ENCODE measurements at regions not wholly inside any gene's neighbourhood (a gene's known extent, or its start where the extent isn't known, plus 50 kb on each side); places are given as distances from the start of the nearest gene placed in this dataset.

GRCh38 chr12:89949457-89950195, 241.0 kb upstream of the ATP2B1 start:
- Histone ChIP-seq H3K36me3 (ENCODE audit: control insufficient read depth in 4 of 4, insufficient read depth in 4 of 4, low read length in 4 of 4) (no peaks in the 10 kb centered on the region), H3K27me3 (ENCODE audit: control insufficient read depth in 3 of 3, insufficient read depth in 3 of 3, low read length in 2 of 3) (no peaks in the 10 kb centered on the region), H3K9me3 (ENCODE audit: control insufficient read depth in 4 of 4, insufficient read depth in 3 of 4, low read length in 3 of 4) (no peaks in the 10 kb centered on the region), H3K9ac (ENCODE audit: insufficient read depth in 1 of 2, low read length in 2 of 2) (no peak overlapping the region), H3K4me1 (ENCODE audit: control insufficient read depth in 5 of 5, insufficient read depth in 5 of 5, low read length in 5 of 5) (peaks cover 0 to 45% (median 10%) of the 10 kb centered on the region in 5 donors), H3K27ac (ENCODE audit: low read depth in 1 of 2, low read length in 1 of 2) (no peak overlapping the region), H3K4me3 (no peak overlapping the region)
- ATAC-seq (ENCODE audit: insufficient read depth, low FRiP score) = peak; percentile 71
- TF ChIP-seq CTCF (IDR thresholded peaks at IDR 0.05; ENCODE audit: control extremely low read depth, extremely low read depth) = no peak
- WGBS, 2 donors = 26 to 30% methylated on average over 4 of the region's 4 CpGs
- DNase-seq = peak; percentile 25 to 62 (median 55)

- peaks cover 0 to 52% (median 10%) of the 10 kb centered on the region in 5 donors for H3K4me1 ChIP-seq (ENCODE audit: control insufficient read depth in 5 of 5, insufficient read depth in 5 of 5, low read length in 5 of 5)
- H3K9me3 ChIP-seq (ENCODE audit: control insufficient read depth in 4 of 4, insufficient read depth in 3 of 4, low read length in 3 of 4) = no peaks in the 10 kb centered on the region
- DNase-seq (no peak), ATAC-seq (ENCODE audit: insufficient read depth, low FRiP score) (no peak)
- no peak overlapping the region for H3K4me3 ChIP-seq
- WGBS, 2 donors = 85 to 91% methylated on average over 1 of the region's 1 CpG
- H3K27ac ChIP-seq (ENCODE audit: low read depth in 1 of 2, low read length in 1 of 2) = no peak overlapping the region
- no peaks in the 10 kb centered on the region for H3K36me3 ChIP-seq (ENCODE audit: control insufficient read depth in 4 of 4, insufficient read depth in 4 of 4, low read length in 4 of 4)
- no peaks in the 10 kb centered on the region for H3K27me3 ChIP-seq (ENCODE audit: control insufficient read depth in 3 of 3, insufficient read depth in 3 of 3, low read length in 2 of 3)
- peak overlapping the region in 1 of 2 donors; percentile 17 for H3K9ac ChIP-seq (ENCODE audit: insufficient read depth in 1 of 2, low read length in 2 of 2)
- no peak for TF ChIP-seq CTCF (IDR thresholded peaks at IDR 0.05; ENCODE audit: control extremely low read depth, extremely low read depth)
Measured at GRCh38 chr12:89948271-89949175, 239.9 kb upstream of the ATP2B1 start.

GRCh38 chr12:89947437-89948270, 239.0 kb upstream of the ATP2B1 start:
- 32 to 38% methylated on average over 5 of the region's 5 CpGs for WGBS, 2 donors
- H3K27me3 ChIP-seq (ENCODE audit: control insufficient read depth in 3 of 3, insufficient read depth in 3 of 3, low read length in 2 of 3) = no peaks in the 10 kb centered on the region
- DNase-seq = peak; percentile 58 to 82 (median 69)
- TF ChIP-seq CTCF (IDR thresholded peaks at IDR 0.05; ENCODE audit: control extremely low read depth, extremely low read depth) = no peak
- H3K4me1 ChIP-seq (ENCODE audit: control insufficient read depth in 5 of 5, insufficient read depth in 5 of 5, low read length in 5 of 5) = peaks cover 1 to 60% (median 10%) of the 10 kb centered on the region in 5 donors
- no peak overlapping the region for H3K27ac ChIP-seq (ENCODE audit: low read depth in 1 of 2, low read length in 1 of 2)
- H3K9me3 ChIP-seq (ENCODE audit: control insufficient read depth in 4 of 4, insufficient read depth in 3 of 4, low read length in 3 of 4) = no peaks in the 10 kb centered on the region
- peak overlapping the region in 1 of 2 donors; percentile 17 for H3K9ac ChIP-seq (ENCODE audit: insufficient read depth in 1 of 2, low read length in 2 of 2)
- peak; percentile 75 for ATAC-seq (ENCODE audit: insufficient read depth, low FRiP score)
- H3K36me3 ChIP-seq (ENCODE audit: control insufficient read depth in 4 of 4, insufficient read depth in 4 of 4, low read length in 4 of 4) = no peaks in the 10 kb centered on the region
- no peak overlapping the region for H3K4me3 ChIP-seq

Data from lung (tissue), 11 donors.